Uterus (tissue), 3 donors: ENCODE measurements at regions not wholly inside any gene's neighbourhood (a gene's known extent, or its start where the extent isn't known, plus 50 kb on each side); places are given as distances from the start of the nearest gene placed in this dataset.
"Not testable (repeated sequence)": the region's sequence is repeated elsewhere in the genome, so short reads cannot be mapped to it uniquely, and the experiment has no call there.

Experiments
- DNase-seq, 2 donors: peaks; one replicate each; pipeline ENCODE4 v3.0.0-alpha.2; 2019 to 2020
- H3K27ac ChIP-seq, 2 donors: fragments of 200-600 bp; sonication (generic); 1 replicate in 1 of 2; 2 replicates in 1 of 2; pipeline ENCODE4 v1.5.1; 2016 to 2018
- H3K27me3 ChIP-seq, 2 donors: fragments of 200-600 bp; sonication (generic); one replicate each; pipeline ENCODE4 v1.5.1; 2018 to 2019; ENCODE audit warnings: control low read depth in 1 of 2
- H3K36me3 ChIP-seq, 2 donors: fragments of 200-600 bp; sonication (generic); one replicate each; pipeline ENCODE4 v1.5.1; 2019; ENCODE audit warnings: control low read depth in 1 of 2
- H3K4me1 ChIP-seq, 2 donors: fragments of 200-600 bp; sonication (generic); one replicate each; pipeline ENCODE4 v1.5.1; 2018 to 2019; ENCODE audit warnings: control low read depth in 1 of 2
- H3K4me3 ChIP-seq, 2 donors: fragments of 200-600 bp; sonication (generic); 1 replicate in 1 of 2; 2 replicates in 1 of 2; pipeline ENCODE4 v1.5.1; 2018 to 2019; ENCODE audit warnings: mild to moderate bottlenecking in 1 of 2
- H3K9me3 ChIP-seq, 2 donors: fragments of 200-600 bp; sonication (generic); one replicate each; pipeline ENCODE4 v1.5.1; 2019; ENCODE audit warnings: control low read depth in 1 of 2
- intact Hi-C: fragments of 100-400 bp; cut with DNase I; formaldehyde crosslinking; loops from one replicate; pipeline ENCODE4 v1.15.1; 2023; ENCODE audit warnings: low total_unique reads
- donor health status: DM: yes; HTN: yes; CAD: no.

DNA sequence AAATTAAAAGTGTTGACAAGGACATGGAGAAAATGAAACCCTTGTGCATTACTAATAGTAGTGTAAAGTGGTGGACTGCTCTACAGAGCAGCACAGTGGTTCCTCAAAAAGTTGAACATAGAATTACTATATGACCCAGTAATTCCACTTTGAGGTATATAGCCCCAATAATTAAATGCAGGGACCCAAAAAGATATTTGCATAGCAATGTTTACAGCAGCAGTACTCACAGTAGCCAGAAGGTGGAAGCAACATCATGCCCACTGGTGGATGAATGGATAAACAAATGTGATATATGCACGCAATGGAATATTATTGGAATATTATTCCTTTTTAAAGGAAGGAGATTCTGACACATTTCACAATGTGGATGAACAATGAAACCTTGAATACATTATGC is 121.3 kb downstream of the POTEH start:
- not testable (repeated sequence) for H3K4me3 ChIP-seq

DNA sequence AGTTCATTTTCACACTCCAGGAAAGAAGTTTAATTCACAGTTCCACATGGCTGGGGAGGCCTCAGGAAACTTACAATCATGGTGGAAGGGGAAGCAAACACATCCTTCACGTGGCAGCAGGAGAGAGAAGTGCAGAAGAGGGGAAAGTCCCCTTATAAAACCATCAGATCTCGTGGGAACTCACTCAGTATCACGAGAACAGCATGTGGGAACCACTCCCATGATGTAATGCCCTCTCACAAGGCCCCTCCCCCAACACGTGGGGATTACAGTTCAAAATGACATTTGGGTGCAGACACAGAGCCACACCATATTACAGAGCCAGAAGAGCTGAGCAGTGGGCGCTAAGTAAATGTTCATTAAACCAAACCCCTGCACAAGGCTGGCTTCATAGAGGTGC is 126.0 kb downstream of the POTEH start:
- H3K36me3 ChIP-seq, H3K4me3 ChIP-seq, H3K27ac ChIP-seq, H3K27me3 ChIP-seq, DNase-seq, H3K4me1 ChIP-seq, intact Hi-C loops, H3K9me3 ChIP-seq: not testable (repeated sequence)

More for the DNA sequence above, 121.3 kb downstream of the POTEH start:
- H3K36me3 ChIP-seq, H3K9me3 ChIP-seq, DNase-seq, H3K27ac ChIP-seq, H3K4me1 ChIP-seq, intact Hi-C loops, H3K27me3 ChIP-seq: not testable (repeated sequence)

DNA sequence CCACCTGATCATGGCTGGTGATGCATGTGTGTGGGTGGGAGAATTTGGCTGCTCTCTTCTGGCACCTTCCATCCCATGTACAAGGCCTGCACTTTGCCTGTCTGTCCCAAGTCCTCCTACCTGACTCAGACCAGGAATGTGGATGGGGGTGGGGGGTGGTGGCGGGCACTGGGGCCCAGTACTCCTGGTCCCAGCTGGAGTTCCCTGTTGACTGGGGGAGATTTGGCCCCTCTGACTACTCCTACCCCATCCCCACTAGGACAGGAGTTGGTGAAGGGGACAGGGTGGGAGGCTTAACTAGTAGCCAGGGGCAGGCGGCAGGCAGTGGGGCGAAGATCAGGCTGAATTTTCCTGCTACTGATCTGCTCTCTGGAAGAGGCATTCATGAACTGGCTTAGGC is 126.6 kb downstream of the POTEH start:
- DNase-seq, intact Hi-C loops: not testable (repeated sequence)

DNA sequence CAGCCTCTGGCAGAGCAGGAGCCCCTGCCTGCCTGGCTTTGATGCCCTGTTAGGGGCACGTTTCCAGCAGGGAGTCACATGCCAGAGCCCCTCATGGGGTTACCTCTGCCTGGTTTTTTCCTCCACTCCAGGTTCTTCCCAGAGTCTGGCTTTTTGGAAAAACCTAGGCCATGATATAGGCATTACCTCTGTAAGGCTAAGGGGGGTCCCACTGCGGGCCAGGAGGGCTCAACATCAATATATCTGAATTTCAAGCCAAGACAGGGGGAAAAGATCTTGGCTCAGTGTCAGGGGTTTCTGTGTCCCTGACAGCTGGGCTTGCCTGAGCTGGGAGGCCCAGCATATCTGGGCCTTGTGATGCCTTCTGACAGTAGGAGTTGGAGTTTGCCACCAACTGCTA is 127.4 kb downstream of the POTEH start:
- H3K27me3 ChIP-seq, H3K27ac ChIP-seq, H3K36me3 ChIP-seq, H3K4me1 ChIP-seq, H3K9me3 ChIP-seq, intact Hi-C loops, H3K4me3 ChIP-seq, DNase-seq: not testable (repeated sequence)

More for the DNA sequence above, 126.6 kb downstream of the POTEH start:
- not testable (repeated sequence) for H3K27ac ChIP-seq, H3K4me3 ChIP-seq, H3K27me3 ChIP-seq, H3K9me3 ChIP-seq, H3K4me1 ChIP-seq, H3K36me3 ChIP-seq

DNA sequence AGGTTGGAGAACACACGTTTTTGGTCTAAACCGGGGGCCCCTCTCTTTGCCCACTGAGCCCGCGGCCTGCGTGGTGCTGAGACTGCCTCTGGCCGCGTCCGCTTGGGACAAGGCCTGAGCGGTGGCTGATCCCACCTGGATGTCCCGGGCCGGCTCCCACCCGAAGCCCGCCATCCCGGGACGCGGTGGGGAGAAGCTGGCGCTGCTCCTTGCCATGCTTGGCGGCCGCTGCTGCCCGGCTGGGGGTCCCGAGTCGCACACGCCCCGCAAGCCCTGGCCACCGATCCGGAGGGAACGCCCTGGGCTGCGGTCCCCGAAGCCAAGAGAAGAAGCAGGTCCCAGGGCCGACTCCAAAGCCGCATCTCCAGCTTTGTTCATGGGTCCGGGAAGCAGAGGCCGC is 130.1 kb downstream of the POTEH start:
- H3K27ac ChIP-seq, H3K4me3 ChIP-seq, intact Hi-C loops, H3K4me1 ChIP-seq, DNase-seq, H3K27me3 ChIP-seq, H3K36me3 ChIP-seq, H3K9me3 ChIP-seq: not testable (repeated sequence)

DNA sequence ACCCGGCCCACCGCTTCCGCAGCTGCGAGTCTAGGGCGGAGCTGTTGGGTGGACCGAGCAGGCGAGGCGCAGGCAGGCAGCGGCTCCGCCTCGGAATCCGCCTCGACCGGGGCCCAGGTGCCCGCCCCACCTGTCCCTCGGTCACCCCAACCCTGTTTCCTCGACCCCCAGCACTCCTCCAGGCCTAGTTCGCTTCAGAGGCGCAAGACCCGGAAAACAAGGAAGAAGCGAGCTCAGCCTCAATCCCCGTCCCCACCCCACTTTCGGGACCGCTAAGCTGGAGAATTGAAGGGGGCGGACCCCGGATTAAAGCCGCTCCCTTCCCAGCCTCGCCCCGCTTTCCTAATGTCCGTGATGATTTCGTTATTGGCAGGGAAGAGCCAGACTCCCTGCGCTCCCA is 131.3 kb downstream of the POTEH start:
- H3K27me3 ChIP-seq, H3K9me3 ChIP-seq, H3K36me3 ChIP-seq, H3K4me3 ChIP-seq, intact Hi-C loops, H3K27ac ChIP-seq, H3K4me1 ChIP-seq, DNase-seq: not testable (repeated sequence)

DNA sequence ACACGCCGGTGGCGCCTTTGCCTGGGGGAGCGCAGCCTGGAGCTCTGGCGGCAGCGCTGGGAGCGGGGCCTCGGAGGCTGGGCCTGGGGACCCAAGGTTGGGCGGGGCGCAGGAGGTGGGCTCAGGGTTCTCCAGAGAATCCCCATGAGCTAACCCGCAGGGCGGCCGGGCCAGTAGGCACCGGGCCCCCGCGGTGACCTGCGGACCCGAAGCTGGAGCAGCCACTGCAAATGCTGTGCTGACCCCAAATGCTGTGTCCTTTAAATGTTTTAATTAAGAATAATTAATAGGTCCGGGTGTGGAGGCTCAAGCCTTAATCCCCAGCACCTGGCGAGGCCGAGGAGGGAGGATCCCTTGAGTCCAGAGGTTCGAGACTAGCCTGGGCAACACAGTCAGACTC is 132.2 kb downstream of the POTEH start:
- H3K27ac ChIP-seq, H3K4me1 ChIP-seq, DNase-seq, H3K36me3 ChIP-seq, H3K27me3 ChIP-seq, H3K4me3 ChIP-seq, H3K9me3 ChIP-seq, intact Hi-C loops: not testable (repeated sequence)

DNA sequence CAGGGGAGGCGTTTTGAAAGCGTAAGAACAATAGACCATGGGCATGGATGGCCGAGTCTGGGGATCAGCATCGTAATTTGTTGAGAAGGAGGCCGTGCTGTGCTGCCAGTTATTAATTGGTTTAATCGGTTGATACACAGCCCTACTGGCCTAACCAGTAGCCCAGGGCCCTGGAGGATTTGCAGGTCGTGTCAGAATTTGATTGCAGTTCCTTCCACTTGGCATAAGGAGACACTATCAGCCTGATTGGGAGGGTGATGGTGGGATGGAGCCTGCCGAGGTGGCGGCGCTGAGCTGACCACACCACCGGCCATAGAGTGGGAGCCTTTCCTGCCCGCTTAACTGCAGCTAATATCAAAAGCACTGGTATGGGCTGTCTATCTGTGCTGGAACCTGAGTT is 133.4 kb downstream of the POTEH start:
- H3K4me3 ChIP-seq, intact Hi-C loops, H3K27me3 ChIP-seq, H3K9me3 ChIP-seq, H3K27ac ChIP-seq, H3K4me1 ChIP-seq, H3K36me3 ChIP-seq, DNase-seq: not testable (repeated sequence)

DNA sequence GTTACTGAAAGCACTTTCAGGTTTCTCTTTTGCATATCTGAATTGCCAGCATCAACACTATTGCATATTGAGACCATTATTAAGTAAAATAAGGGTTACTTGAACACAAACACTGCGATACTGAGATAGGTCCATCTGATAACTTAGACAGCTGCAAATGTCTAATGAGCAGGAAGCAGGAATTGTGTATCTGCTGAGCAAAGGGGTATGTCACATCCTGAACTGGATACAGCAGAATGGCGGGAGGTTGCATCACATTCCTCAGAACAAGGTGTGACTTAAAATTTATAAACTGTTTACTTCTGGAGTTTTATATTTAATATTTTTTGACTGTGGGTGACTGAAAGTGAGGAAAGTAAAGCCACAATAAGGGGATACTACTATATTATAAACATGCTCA is 142.4 kb downstream of the POTEH start:
- H3K4me3 ChIP-seq, H3K36me3 ChIP-seq, H3K9me3 ChIP-seq, H3K27me3 ChIP-seq, H3K27ac ChIP-seq, intact Hi-C loops, DNase-seq, H3K4me1 ChIP-seq: not testable (repeated sequence)

DNA sequence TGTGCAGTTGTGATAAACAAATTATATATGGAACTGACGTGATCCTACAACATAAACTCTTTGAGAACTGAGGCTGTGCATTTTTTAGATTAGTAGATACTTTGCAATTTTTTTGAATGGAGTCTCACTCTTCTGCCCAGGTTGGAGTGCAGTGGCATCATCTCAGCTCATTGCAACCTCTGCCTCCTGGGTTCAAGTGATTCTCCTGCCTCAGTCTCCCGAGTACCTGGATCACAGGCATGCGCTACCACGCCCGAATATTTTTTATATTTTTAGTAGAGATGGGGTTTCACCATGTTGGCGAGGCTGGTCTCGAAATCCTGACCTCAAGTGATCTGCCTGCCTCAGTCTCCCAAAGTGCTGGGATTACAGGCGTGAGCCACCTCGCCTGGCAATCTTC is 145.9 kb downstream of the POTEH start:
- intact Hi-C loops, result not testable (repeated sequence)

DNA sequence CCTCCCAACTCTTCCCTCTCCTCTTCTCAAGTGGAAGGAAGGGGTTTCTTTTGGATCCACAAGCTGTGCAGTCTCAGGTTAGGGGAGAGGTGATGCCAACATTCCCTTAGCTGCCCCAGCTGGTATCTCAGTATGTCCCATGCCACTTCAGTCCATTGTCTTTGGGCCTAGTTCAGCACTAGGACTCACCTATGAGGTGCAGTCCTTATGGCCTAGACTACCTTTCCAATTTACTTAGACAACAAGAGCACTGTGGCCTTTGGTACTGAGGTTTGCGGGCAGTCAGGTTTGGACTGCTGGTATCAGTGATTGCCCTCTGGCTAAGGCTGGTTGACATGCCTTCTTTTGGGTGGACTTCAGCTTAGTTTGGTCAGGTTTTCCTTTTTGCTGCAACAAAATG is 159.9 kb downstream of the POTEH start:
- intact Hi-C loops, H3K4me1 ChIP-seq: not testable (repeated sequence)

More for the DNA sequence above, 145.9 kb downstream of the POTEH start:
- not testable (repeated sequence) for H3K27ac ChIP-seq, H3K9me3 ChIP-seq, H3K27me3 ChIP-seq, H3K36me3 ChIP-seq, DNase-seq, H3K4me1 ChIP-seq, H3K4me3 ChIP-seq

DNA sequence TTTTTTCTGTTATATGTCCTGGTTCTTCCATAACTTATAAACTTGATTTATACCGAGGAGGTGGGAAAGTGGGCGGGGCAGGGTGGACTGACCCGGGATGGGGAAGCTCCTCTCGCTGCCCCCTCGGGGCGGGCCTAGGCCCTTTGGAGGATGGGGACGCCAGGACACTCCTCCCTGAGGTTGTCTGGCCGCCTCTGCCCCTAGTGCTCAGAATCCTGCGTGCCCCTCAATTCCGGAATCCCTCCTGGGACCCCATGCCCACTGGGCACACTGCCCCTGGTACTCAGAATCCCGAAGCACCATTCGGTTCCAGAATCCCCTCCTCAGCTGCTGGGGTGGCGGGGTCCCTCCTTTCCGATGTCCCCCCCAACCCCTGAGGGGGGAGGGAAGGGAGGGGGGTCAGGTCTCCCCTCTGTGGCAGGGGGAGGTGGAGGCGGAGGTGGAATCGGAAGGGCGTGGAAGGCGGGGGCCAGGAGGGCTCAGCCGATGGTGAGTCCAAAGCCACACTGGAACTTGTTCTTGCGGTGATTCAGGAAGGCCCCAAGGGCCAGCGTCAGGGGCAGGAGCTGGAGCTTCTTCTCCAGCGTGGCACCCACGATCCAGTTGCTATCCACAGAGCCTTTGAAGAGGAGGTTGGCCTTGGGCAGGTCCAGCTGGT is 164.0 kb downstream of the POTEH start:
- H3K4me3 ChIP-seq, H3K27ac ChIP-seq, DNase-seq, H3K36me3 ChIP-seq, H3K9me3 ChIP-seq, H3K27me3 ChIP-seq, intact Hi-C loops, H3K4me1 ChIP-seq: not testable (repeated sequence)

More for the DNA sequence above, 159.9 kb downstream of the POTEH start:
- not testable (repeated sequence) for H3K4me3 ChIP-seq, H3K27ac ChIP-seq, H3K36me3 ChIP-seq, H3K27me3 ChIP-seq, DNase-seq, H3K9me3 ChIP-seq

DNA sequence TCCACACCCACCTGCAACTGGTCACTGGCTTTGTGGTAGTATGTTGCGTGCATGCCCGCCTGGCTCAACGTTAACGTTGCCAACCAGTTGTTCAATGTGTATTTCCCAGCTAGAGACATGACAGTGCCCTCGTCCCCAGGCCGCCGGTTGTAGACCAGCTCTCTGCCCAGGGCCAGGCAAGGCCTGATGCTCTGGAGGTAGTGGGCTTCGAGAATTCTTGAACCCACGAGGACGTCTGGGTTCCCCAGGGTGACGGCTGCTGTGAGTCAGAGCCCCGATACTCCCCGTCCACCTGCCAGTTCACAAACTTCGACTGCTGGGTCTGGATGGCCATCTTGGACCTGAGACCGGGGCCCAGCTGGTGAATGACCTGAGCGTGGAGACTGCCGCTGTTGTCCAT is 164.6 kb downstream of the POTEH start:
- H3K36me3 ChIP-seq, H3K4me3 ChIP-seq, intact Hi-C loops, H3K27ac ChIP-seq, H3K4me1 ChIP-seq, H3K9me3 ChIP-seq, H3K27me3 ChIP-seq: not testable (repeated sequence)
- DNase-seq, result peak in 1 of 2 donors; percentile 14

DNA sequence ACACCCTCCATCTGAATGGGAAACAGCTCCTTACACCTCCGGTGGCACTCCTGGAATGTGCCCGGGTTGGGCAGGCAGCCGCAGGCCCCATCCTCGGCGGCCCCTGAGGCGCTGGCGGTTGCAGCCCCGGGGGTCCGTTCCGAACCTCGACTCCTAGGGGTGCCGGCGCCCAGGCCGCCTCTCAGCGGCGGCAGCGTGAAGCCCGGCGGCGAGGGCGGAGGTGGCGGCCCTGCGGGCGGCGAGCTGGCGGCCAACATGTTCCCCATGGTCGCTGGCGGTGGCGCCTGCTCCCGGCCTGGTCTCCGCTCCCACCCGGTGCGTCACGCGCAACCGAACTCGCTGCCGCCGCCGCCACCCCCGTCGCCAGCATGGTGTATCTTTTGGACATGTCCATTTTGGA is 165.2 kb downstream of the POTEH start:
- H3K27me3 ChIP-seq, H3K9me3 ChIP-seq, H3K4me1 ChIP-seq, H3K36me3 ChIP-seq, intact Hi-C loops, DNase-seq, H3K4me3 ChIP-seq, H3K27ac ChIP-seq: not testable (repeated sequence)
